Stimulated activated CD8-positive, alpha-beta memory T cell treated with anti-CD3 and anti-CD28 coated beads, Interleukin-15, amount 100 ng/mL, for 4 hours (primary cell): ENCODE measurements at regions not wholly inside any gene's neighbourhood (a gene's known extent, or its start where the extent isn't known, plus 50 kb on each side); places are given as distances from the start of the nearest gene placed in this dataset.

Experiments used
- DNase-seq, 2 donors: peaks; one replicate each; pipeline ENCODE4 v3.0.0-alpha.2; 2020; ENCODE audit warnings: low read depth in 2 of 2

- no peak for DNase-seq
Measured at GRCh38 chr18:1930291-1931270, 640.7 kb downstream of the METTL4 start.

- no peak for DNase-seq
Measured at GRCh38 chr18:1952486-1952885, 618.8 kb downstream of the METTL4 start.

DNA sequence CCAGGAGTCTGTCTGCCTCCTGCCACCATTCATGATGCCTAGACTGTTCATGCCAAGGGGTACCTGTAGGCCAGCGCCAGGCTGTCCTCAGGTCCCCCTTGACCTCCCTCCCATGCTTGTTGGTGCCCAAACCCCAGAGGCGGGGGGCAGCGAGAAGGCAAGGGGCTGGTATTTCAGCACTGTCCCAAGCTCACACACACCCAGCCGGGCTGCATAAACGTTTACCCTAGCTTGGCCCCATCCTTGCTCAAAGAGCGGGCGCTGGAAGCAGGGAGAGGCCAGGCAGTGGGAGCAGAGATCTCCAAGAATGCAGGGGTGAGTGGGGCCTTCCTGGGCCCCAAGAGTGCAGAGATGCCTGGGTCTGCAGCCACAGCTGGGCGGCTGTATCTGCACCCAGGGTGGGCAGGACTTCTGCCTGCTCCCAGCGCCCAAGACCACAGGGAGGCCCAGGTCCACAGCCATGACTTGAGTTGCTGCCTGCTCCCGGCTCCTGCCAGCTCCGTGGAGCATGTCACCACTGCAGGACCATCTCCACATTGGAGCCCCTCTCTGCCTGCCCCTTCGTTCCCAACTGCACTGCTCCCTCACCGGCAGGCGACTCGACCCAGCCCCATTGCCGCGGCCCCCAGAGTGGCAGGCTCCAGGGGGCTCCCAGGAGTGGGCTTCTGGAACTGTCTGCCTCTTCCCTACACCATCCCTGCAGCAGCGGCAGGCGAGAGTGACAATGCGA is 616.6 kb downstream of the METTL4 start:
- DNase-seq, result no peak

GRCh38 chr18:1958798-1959197 is 612.5 kb downstream of the METTL4 start:
- no peak for DNase-seq

GRCh38 chr18:1965016-1965415 is 606.3 kb downstream of the METTL4 start:
- no peak for DNase-seq

DNA sequence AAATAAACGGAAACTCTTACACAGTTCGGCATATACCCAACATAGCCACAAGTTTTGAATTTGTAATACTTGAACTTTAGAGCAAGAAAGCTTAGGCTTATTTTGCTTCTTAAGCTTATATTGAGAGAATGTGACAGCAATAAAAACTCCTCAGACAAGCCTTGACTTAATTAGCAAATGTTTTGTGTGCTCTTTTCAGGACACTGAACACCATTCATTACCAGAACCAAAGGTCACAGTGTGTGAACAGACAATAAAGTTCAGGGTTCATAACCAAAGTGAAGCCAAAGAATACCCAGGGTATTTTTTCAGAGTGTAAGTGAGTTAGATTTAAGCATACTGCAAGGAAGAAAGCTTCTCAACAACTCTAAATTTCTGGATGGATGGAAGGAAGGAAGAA is 605.8 kb downstream of the METTL4 start:
- no peak for DNase-seq

GRCh38 chr18:1968801-1969498 is 602.4 kb downstream of the METTL4 start:
- DNase-seq, result no peak

DNA sequence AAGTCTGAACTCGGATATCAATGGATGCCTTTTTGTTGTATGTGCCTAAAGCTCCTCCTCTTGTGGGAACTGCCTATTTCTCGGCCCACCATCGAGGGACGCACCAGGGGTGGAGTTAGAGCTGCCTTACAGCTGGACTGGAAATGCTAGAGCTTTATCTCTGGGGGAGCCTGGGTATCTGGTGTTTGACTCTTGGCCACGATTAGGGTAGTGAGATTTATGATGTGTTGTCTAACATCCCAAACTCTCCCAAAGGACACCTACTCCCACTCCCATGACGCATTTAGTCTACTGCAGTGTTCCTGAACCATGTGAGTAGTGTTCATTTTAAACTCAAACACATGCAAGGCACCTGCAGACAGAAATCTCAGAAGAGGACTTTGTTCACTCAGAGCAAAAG is 594.8 kb downstream of the METTL4 start:
- DNase-seq, result no peak

DNA sequence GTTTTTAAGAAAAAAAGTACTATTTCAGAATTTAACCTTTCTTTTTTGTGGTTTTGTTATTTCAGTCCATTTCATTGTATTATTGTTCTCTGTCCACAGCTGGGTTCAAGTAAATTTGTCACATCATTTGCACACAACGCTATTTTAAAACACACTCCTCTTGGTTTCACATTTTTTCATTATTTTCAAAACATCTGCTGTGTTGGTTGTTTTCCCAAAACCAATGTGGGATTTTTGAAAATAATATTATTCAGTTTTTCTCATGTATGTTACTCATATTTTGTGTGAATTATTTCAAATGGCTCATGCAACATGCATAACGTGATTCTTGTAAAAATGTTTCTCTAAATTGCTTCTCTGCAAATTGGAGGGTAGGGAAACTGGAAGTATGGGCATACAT is 589.2 kb downstream of the METTL4 start:
- no peak for DNase-seq

DNA sequence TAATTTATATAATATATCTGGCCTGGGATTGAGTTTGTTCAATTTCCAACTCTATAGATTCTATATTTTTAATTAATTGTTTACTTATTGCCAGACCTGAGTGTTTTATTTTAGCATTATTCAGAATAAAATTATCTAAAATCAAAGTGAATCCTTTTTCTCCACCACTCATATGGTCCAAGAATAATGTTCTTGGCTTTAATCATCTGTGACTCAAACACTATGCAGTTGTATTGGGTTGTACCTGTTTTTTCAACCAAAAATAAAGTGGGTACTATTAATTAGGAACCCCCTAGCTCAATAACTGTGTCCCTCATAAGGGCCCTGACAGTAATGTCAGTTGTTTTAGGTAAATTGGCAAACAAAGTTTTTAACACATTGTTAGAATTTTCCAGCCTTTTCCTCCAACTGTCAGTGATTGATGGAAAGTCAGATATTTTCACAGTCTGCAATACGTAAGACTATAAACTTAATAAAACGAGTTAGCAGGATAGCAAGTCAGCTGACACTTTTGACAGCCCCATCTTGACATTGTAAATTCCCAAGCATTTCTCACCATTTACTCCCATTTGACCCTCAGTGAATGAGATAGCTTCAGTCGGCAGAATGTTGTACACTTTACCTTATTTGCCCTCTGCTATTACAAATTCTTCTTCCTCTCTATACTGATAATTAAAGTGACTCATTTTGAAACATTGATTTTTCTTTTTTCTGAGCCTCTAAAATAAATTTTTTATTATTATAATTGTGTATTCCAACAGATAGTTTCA is 587.4 kb downstream of the METTL4 start:
- DNase-seq, result no peak

GRCh38 chr18:1993866-1994265 is 577.4 kb downstream of the METTL4 start:
- DNase-seq, result no peak

GRCh38 chr18:1994471-1994870 is 576.8 kb downstream of the METTL4 start:
- no peak for DNase-seq

DNA sequence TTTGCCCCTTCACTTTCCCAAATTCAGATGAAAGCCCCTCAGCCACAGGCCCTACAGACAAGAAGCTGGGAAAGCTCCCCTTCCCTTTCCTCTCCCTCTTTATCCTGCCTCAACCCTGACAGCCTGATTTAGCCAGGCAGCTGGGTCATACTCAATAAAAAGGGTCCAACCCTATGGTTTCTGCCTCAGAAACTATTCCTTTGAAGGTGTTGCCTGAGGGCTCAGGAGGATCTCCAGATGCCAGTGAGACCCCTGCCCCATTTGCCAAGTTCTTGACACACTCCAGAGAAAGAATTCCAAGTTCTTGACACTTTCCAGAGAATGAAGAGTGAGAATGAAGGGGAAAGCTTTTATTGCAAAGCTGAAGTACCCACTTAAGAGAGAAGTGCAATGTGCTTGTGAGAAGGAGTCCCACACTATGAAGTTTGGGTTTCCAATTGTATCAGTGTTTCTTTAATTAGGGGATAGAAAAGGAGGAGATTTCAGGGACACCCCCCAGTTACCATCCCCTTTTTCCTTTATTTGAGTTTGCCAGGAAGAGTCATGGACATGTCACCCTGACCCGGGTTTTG is 576.2 kb downstream of the METTL4 start:
- DNase-seq, result no peak

DNA sequence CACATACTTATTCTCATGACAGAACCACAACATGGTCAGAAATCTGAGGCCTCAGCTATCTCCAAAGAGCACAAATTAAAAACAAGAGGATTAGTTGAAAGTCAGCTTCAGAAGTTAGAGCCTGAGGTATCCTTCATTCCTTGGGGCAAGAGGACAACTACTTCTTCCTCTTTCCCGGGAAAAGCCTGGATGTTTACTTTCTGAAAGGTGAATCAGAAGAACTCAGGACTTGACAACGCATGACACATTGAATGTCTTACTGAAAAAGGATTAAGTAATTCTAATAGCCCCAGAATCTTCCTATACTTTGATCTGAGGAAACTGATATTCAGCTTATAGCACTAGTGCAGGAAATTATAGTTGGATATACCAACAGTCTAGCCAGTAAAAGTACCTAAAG is 573.2 kb downstream of the METTL4 start:
- DNase-seq, result no peak

- no peak for DNase-seq
Measured at GRCh38 chr18:1999387-1999786, 571.9 kb downstream of the METTL4 start.

- DNase-seq, result no peak
Measured at GRCh38 chr18:2002151-2002550, 569.2 kb downstream of the METTL4 start.

DNA sequence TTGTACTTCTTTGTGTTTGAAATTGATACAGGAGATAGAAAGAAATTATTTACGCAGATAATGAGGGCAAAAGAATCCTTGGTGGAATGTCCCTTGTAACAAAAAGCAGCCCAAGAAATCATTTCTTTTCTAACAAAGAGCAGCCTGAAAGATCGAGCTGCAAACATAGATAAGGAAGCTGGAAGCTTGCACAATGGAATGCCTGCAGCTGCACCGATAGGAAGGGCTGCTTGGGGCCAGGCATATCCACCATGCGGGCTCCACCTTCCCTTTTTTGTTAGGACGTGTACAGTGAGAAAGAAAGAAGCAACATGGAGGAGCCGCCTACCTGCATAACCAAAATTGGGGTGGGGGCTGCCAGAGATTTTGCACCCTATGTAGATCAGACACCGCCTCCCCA is 568.7 kb downstream of the METTL4 start:
- DNase-seq, result no peak

GRCh38 chr18:2009942-2010697 is 561.2 kb downstream of the METTL4 start:
- DNase-seq, result no peak

DNA sequence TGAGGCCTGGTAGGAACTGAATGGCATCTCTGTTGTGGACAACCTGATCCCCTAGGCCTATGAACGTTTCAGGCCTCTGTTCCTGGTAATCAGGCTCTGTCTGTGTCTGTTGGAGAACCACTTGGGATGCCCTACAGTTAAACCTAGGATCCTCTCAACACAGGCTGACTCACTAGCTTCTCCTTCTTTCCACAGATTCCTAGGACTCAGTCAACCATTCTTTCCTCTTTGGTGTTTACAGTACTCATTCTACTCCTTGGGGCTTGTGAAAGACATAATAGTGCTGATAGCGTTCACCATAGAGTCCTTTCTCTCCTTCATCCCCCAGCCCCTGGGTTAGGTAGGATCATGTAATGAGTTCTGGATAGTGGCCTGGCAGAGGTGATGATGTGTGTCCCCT is 544.3 kb downstream of the METTL4 start:
- no peak for DNase-seq

- DNase-seq, result no peak
Measured at GRCh38 chr18:2027756-2028155, 543.5 kb downstream of the METTL4 start.

DNA sequence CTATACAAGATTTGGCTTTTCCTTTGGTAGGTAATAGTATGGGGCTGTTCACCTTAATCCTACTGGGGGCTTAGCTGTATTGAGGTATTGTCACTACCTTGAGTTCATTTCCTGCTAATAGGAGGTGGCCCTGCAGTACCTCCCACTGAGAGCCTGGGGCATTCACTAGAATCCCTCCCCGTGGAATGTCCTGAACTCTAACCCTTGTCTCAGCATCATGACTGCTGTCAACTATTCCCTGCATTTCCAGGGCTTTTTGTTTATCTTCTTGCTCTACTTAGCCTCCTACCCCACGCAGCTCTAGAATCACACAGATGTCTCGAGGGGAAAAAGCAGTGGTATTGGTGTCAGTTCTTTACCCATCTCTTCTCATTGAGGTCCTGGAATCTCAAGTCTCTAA is 542.3 kb downstream of the METTL4 start:
- no peak for DNase-seq
